ENCODE measurements at regions not wholly inside any gene's neighbourhood (a gene's known extent, or its start where the extent isn't known, plus 50 kb on each side); places are given as distances from the start of the nearest gene placed in this dataset.

GRCh38 chr2:6113786-6114185 is 421.6 kb downstream of the SOX11 start:
- no peak for TF ChIP-seq CTCF (IDR thresholded peaks at IDR 0.05)
- no peak for TF ChIP-seq POLR2A (IDR thresholded peaks at IDR 0.05)

Data from right lobe of liver (tissue), 4 donors.